ENCODE measurements at regions not wholly inside any gene's neighbourhood (a gene's known extent, or its start where the extent isn't known, plus 50 kb on each side); places are given as distances from the start of the nearest gene placed in this dataset.
"Not testable (repeated sequence)": the region's sequence is repeated elsewhere in the genome, so short reads cannot be mapped to it uniquely, and the experiment has no call there.

DNA sequence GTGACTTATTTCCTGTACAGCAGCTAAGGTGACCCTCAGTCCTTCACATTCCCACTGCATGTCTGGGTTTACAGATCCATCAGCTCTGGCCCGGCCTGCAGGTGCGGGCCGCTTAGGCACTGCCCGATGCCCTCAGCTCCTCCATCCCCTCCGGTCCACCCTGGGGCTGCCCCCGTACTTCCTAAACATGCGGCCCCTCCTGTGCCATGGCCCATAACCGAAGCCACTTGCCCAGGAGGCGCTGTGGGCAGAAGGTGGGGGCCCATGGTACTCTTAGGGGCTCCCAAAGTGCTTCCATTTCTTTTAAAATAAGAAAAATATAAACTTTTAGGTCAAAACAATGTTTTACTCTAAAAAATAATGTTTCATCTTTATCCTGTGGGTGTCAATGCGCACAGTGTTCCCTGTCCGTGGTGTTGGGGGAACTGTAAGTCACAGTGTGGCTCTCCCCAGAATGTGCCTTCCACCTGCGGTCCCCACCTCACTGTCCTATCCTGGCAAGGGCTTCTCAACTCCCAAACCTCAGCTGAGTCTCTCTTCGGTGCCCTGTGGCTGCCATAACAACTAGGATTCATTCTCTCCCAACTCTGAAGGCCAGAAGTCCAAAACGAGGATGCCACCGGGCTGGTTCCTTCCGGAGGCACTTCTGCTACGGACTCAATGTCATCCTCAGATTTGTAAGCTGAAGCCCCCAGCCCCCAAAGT lies 132.7 kb upstream of the LPCAT1 start:
- Histone ChIP-seq H3K36me3 (ENCODE audit: control insufficient read depth in 3 of 3, insufficient read depth in 3 of 3, low read length in 3 of 3) (no peaks in the 10 kb centered on the region), H3K27me3 (ENCODE audit: control insufficient read depth in 3 of 3, insufficient read depth in 3 of 3, low read length in 3 of 3) (peaks cover 53 to 66% (median 62%) of the 10 kb centered on the region in 3 donors), H3K9ac (ENCODE audit: low read depth in 1 of 3, low read length in 3 of 3) (no peak overlapping the region), H3K4me3 (ENCODE audit: low read length in 3 of 3) (no peak overlapping the region), H3K27ac (ENCODE audit: low read depth, low read length) (no peak overlapping the region), H3K9me3 (ENCODE audit: control insufficient read depth in 3 of 3, low read length in 3 of 3) (no peaks in the 10 kb centered on the region), H3K4me1 (ENCODE audit: control insufficient read depth in 3 of 3, insufficient read depth in 3 of 3, low read length in 3 of 3) (peaks cover 0 to 4% (median 0%) of the 10 kb centered on the region in 3 donors)

GRCh38 chr5:1655496-1656270 lies 131.9 kb upstream of the LPCAT1 start:
- no peak overlapping the region for H3K9ac ChIP-seq (ENCODE audit: low read depth in 1 of 3, low read length in 3 of 3)
- H3K4me1 ChIP-seq (ENCODE audit: control insufficient read depth in 3 of 3, insufficient read depth in 3 of 3, low read length in 3 of 3), result peaks cover 0 to 4% (median 0%) of the 10 kb centered on the region in 3 donors
- no peak overlapping the region for H3K27ac ChIP-seq (ENCODE audit: low read depth, low read length)
- no peaks in the 10 kb centered on the region for H3K9me3 ChIP-seq (ENCODE audit: control insufficient read depth in 3 of 3, low read length in 3 of 3)
- H3K4me3 ChIP-seq (ENCODE audit: low read length in 3 of 3), result no peak overlapping the region
- H3K36me3 ChIP-seq (ENCODE audit: control insufficient read depth in 3 of 3, insufficient read depth in 3 of 3, low read length in 3 of 3), result no peaks in the 10 kb centered on the region
- peaks cover 52 to 61% (median 59%) of the 10 kb centered on the region in 3 donors for H3K27me3 ChIP-seq (ENCODE audit: control insufficient read depth in 3 of 3, insufficient read depth in 3 of 3, low read length in 3 of 3)

DNA sequence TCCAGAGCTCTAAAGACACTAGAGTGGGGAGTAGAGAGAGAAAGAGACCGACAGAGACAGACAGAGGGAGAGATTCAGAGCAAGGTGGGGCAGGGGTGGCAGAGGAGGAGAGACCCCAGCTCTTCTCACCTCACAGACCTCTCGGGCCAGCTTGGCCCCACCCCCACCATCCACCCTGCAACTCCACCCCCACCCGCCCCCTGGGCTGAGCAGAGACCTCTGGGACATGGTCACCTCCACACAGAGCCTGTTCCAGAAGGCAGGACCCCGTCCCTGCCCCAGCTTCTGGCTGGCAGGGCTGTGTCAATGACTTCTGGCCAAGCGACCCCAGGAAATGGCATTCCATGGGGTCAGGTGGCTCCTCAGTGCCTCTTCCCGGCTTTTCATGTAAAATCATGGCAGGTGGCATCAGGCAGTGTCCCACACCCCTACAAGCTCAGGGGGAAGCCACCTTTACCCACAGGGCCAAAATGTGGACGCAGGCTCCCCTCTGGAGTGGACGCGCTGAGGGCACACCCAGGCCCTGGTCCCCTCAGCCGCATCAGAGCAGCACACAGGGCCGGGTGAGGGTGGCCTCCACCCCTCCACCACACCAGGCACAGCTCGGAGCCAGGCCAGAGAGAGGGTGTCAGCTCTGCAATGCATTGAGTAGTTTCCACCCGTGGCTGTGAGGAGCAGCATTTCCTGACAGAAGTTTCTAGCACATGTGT lies 131.2 kb upstream of the LPCAT1 start:
- H3K27me3 ChIP-seq (ENCODE audit: control insufficient read depth in 3 of 3, insufficient read depth in 3 of 3, low read length in 3 of 3), result peaks cover 45 to 60% (median 51%) of the 10 kb centered on the region in 3 donors
- H3K9me3 ChIP-seq (ENCODE audit: control insufficient read depth in 3 of 3, low read length in 3 of 3), result no peaks in the 10 kb centered on the region
- no peak overlapping the region for H3K4me3 ChIP-seq (ENCODE audit: low read length in 3 of 3)
- H3K9ac ChIP-seq (ENCODE audit: low read depth in 1 of 3, low read length in 3 of 3), result no peak overlapping the region
- H3K4me1 ChIP-seq (ENCODE audit: control insufficient read depth in 3 of 3, insufficient read depth in 3 of 3, low read length in 3 of 3), result peaks cover 0 to 4% (median 0%) of the 10 kb centered on the region in 3 donors
- H3K27ac ChIP-seq (ENCODE audit: low read depth, low read length), result no peak overlapping the region
- H3K36me3 ChIP-seq (ENCODE audit: control insufficient read depth in 3 of 3, insufficient read depth in 3 of 3, low read length in 3 of 3), result no peaks in the 10 kb centered on the region

- not testable (repeated sequence) for H3K36me3 ChIP-seq (ENCODE audit: control insufficient read depth in 3 of 3, insufficient read depth in 3 of 3, low read length in 3 of 3); H3K27ac ChIP-seq (ENCODE audit: low read depth, low read length); H3K9ac ChIP-seq (ENCODE audit: low read depth in 1 of 3, low read length in 3 of 3); H3K9me3 ChIP-seq (ENCODE audit: control insufficient read depth in 3 of 3, low read length in 3 of 3); H3K4me3 ChIP-seq (ENCODE audit: low read length in 3 of 3); H3K4me1 ChIP-seq (ENCODE audit: control insufficient read depth in 3 of 3, insufficient read depth in 3 of 3, low read length in 3 of 3)
- H3K27me3 ChIP-seq (ENCODE audit: control insufficient read depth in 3 of 3, insufficient read depth in 3 of 3, low read length in 3 of 3), result peaks cover 43 to 53% (median 50%) of the 10 kb centered on the region in 3 donors
These were observed 130.2 kb upstream of the LPCAT1 start for GRCh38 chr5:1653698-1654651.

- Histone ChIP-seq H3K27me3 (ENCODE audit: control insufficient read depth in 3 of 3, insufficient read depth in 3 of 3, low read length in 3 of 3) (peaks cover 44 to 52% (median 45%) of the 10 kb centered on the region in 3 donors), H3K4me3 (ENCODE audit: low read length in 3 of 3) (no peak overlapping the region), H3K9me3 (ENCODE audit: control insufficient read depth in 3 of 3, low read length in 3 of 3) (no peaks in the 10 kb centered on the region), H3K4me1 (ENCODE audit: control insufficient read depth in 3 of 3, insufficient read depth in 3 of 3, low read length in 3 of 3) (peaks cover 0 to 4% (median 0%) of the 10 kb centered on the region in 3 donors), H3K9ac (ENCODE audit: low read depth in 1 of 3, low read length in 3 of 3) (no peak overlapping the region), H3K27ac (ENCODE audit: low read depth, low read length) (no peak overlapping the region), H3K36me3 (ENCODE audit: control insufficient read depth in 3 of 3, insufficient read depth in 3 of 3, low read length in 3 of 3) (no peaks in the 10 kb centered on the region)
These were observed 129.3 kb upstream of the LPCAT1 start for GRCh38 chr5:1652873-1653697.

DNA sequence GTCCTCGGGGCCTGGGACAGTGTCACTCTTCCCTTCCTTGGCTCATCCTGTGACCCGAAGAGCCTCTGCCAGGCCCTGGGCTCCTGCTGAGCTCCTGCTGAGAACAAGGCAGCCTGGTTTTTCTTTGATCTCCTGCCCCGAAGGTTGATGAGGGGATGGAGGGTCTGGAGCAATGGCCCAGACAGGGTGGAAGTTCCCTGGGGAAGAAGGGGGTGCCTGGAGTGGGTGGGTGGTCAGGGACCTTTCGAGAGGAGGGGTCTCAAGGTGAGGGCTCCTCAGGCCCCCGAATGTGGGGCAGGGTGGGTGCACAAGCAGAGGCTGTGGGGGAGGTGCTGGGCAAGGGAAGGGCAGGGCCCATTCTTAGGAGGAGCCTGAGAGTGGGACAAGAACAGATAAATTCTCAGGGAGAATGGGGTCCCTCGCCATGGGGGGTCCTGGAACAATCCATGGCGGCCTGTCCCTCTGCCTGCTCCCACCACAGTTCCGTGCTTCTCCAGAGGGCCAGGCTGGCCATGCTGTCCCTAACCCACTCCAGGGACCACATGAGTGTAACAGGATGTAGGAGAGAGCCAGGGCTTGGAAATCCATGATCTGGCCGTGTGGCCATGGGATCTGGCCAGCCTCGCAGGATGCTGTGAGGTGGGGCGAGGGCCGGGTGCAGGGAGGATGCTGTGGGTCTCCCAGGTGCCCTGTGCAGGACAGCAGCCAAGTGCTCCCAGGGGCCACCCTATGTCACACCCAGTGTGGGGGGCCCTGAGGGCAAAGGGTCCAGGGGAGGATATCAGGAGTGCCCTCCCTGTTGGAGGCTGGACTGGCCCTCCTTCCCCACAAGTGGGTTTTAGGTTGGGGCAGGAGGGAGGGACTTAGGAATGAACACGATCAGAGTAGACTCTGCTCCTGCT lies 128.5 kb upstream of the LPCAT1 start:
- Histone ChIP-seq H3K4me3 (ENCODE audit: low read length in 3 of 3) (no peak overlapping the region), H3K9ac (ENCODE audit: low read depth in 1 of 3, low read length in 3 of 3) (no peak overlapping the region), H3K27me3 (ENCODE audit: control insufficient read depth in 3 of 3, insufficient read depth in 3 of 3, low read length in 3 of 3) (peaks cover 41 to 50% (median 46%) of the 10 kb centered on the region in 3 donors), H3K4me1 (ENCODE audit: control insufficient read depth in 3 of 3, insufficient read depth in 3 of 3, low read length in 3 of 3) (peaks cover 0 to 4% (median 0%) of the 10 kb centered on the region in 3 donors), H3K9me3 (ENCODE audit: control insufficient read depth in 3 of 3, low read length in 3 of 3) (no peaks in the 10 kb centered on the region), H3K36me3 (ENCODE audit: control insufficient read depth in 3 of 3, insufficient read depth in 3 of 3, low read length in 3 of 3) (no peaks in the 10 kb centered on the region), H3K27ac (ENCODE audit: low read depth, low read length) (no peak overlapping the region)

DNA sequence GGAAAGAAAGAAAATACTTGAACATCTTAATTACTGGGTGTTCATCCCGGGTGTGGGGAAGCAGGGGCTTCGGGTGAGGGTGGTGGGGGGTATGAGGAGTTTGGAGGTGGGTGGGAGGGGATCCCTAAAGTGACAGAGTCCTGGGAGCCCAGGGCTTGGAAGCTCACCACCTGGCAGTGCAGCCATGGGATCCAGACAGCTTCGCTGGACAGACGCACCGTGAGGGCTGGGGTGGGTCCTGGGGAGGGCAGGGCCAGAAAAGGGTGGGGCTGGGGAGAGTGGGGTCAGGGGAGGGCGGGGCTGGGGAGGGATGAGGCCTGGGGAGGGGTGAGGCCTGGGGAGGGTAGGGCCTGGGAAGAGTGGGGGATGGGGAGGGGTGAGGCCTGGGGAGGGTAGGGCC lies 127.5 kb upstream of the LPCAT1 start:
- H3K27me3 ChIP-seq (ENCODE audit: control insufficient read depth in 3 of 3, insufficient read depth in 3 of 3, low read length in 3 of 3), result peaks cover 36 to 47% (median 39%) of the 10 kb centered on the region in 3 donors

DNA sequence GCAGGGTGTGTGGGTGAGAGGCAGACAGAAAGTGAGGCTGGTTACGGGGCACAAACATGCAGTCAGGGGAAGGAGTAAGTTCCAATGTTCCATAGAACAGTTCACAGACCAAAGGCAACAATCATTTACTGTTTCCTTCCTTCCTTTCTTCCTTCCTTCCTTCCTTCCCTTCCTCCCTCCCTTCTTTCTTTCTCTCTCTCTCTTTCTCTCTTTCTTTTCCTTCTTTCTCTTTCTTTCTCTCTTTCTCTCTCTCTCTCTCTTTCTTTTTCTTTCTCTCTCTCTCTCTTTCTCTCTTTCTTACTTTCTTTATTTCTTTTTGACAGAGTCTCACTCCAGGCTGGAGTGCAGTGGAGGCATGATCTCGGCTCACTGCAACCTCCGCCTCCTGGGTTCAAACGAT lies 125.8 kb upstream of the LPCAT1 start:
- no peak overlapping the region for H3K9ac ChIP-seq (ENCODE audit: low read depth in 1 of 3, low read length in 3 of 3)
- H3K9me3 ChIP-seq (ENCODE audit: control insufficient read depth in 3 of 3, low read length in 3 of 3), result no peaks in the 10 kb centered on the region
- H3K4me3 ChIP-seq (ENCODE audit: low read length in 3 of 3), result no peak overlapping the region
- H3K36me3 ChIP-seq (ENCODE audit: control insufficient read depth in 3 of 3, insufficient read depth in 3 of 3, low read length in 3 of 3), result no peaks in the 10 kb centered on the region
- peaks cover 33 to 44% (median 34%) of the 10 kb centered on the region in 3 donors for H3K27me3 ChIP-seq (ENCODE audit: control insufficient read depth in 3 of 3, insufficient read depth in 3 of 3, low read length in 3 of 3)
- H3K4me1 ChIP-seq (ENCODE audit: control insufficient read depth in 3 of 3, insufficient read depth in 3 of 3, low read length in 3 of 3), result peaks cover 4 to 10% (median 4%) of the 10 kb centered on the region in 3 donors
- H3K27ac ChIP-seq (ENCODE audit: low read depth, low read length), result no peak overlapping the region

More for the DNA sequence above, 127.5 kb upstream of the LPCAT1 start:
- Histone ChIP-seq H3K4me3 (ENCODE audit: low read length in 3 of 3) (no peak overlapping the region), H3K9ac (ENCODE audit: low read depth in 1 of 3, low read length in 3 of 3) (no peak overlapping the region), H3K36me3 (ENCODE audit: control insufficient read depth in 3 of 3, insufficient read depth in 3 of 3, low read length in 3 of 3) (no peaks in the 10 kb centered on the region), H3K9me3 (ENCODE audit: control insufficient read depth in 3 of 3, low read length in 3 of 3) (no peaks in the 10 kb centered on the region), H3K4me1 (ENCODE audit: control insufficient read depth in 3 of 3, insufficient read depth in 3 of 3, low read length in 3 of 3) (peaks cover 0 to 4% (median 0%) of the 10 kb centered on the region in 3 donors), H3K27ac (ENCODE audit: low read depth, low read length) (no peak overlapping the region)

All from skeletal muscle tissue (tissue), 3 donors.